ENCODE measurements at regions not wholly inside any gene's neighbourhood (a gene's known extent, or its start where the extent isn't known, plus 50 kb on each side); places are given as distances from the start of the nearest gene placed in this dataset.

GRCh38 chr3:46091741-46092701, 64.7 kb upstream of the XCR1 start:
- DNase-seq (ENCODE audit: low read depth, low spot score), result no peak

GRCh38 chr3:46091046-46091445, 63.8 kb upstream of the XCR1 start:
- DNase-seq (ENCODE audit: low read depth, low spot score), result no peak

GRCh38 chr3:46090161-46090591, 62.9 kb upstream of the XCR1 start:
- DNase-seq (ENCODE audit: low read depth, low spot score), result no peak

- no peak for DNase-seq (ENCODE audit: low read depth, low spot score)
Measured at GRCh38 chr3:46089237-46090011, 62.1 kb upstream of the XCR1 start.

GRCh38 chr3:46087871-46088270, 60.6 kb upstream of the XCR1 start:
- DNase-seq (ENCODE audit: low read depth, low spot score), result no peak

GRCh38 chr3:46086986-46087385, 59.7 kb upstream of the XCR1 start:
- DNase-seq (ENCODE audit: low read depth, low spot score), result no peak

- DNase-seq (ENCODE audit: low read depth, low spot score), result no peak
Measured at GRCh38 chr3:46086083-46086437, 58.8 kb upstream of the XCR1 start.

- DNase-seq (ENCODE audit: low read depth, low spot score), result no peak
Measured at GRCh38 chr3:46085421-46086082, 58.3 kb upstream of the XCR1 start.

GRCh38 chr3:46083956-46084355, 56.7 kb upstream of the XCR1 start:
- no peak for DNase-seq (ENCODE audit: low read depth, low spot score)

GRCh38 chr3:46082849-46083248, 55.6 kb upstream of the XCR1 start:
- no peak for DNase-seq (ENCODE audit: low read depth, low spot score)

GRCh38 chr3:46082021-46082420, 54.7 kb upstream of the XCR1 start:
- no peak for DNase-seq (ENCODE audit: low read depth, low spot score)

- DNase-seq (ENCODE audit: low read depth, low spot score), result no peak
Measured at GRCh38 chr3:46080969-46081345, 53.7 kb upstream of the XCR1 start.

GRCh38 chr3:46080124-46080968, 53.1 kb upstream of the XCR1 start:
- no peak for DNase-seq (ENCODE audit: low read depth, low spot score)

GRCh38 chr3:46078712-46079400, 51.6 kb upstream of the XCR1 start:
- DNase-seq (ENCODE audit: low read depth, low spot score), result peak; percentile 75

Data from pulmonary artery endothelial cell (primary cell).